Naive B cell (primary cell): ENCODE measurements at regions not wholly inside any gene's neighbourhood (a gene's known extent, or its start where the extent isn't known, plus 50 kb on each side); places are given as distances from the start of the nearest gene placed in this dataset.
A peak's percentile ranks its signal among the peaks of the same experiment; 100 is the strongest.
"Not testable (repeated sequence)": the region's sequence is repeated elsewhere in the genome, so short reads cannot be mapped to it uniquely, and the experiment has no call there.

Experiments
- ATAC-seq, 2 donors: fragments of 150-1000 bp; cut with Tn5 transposase; 2 replicates each; pipeline ENCODE4 v1.10.0; 2021; ENCODE audit warnings: low read depth in 2 of 2, mild to moderate bottlenecking in 2 of 2, moderate library complexity in 2 of 2
- DNase-seq: peaks from one replicate; pipeline ENCODE4 v3.0.0; 2022
- H3K27ac Mint-ChIP-seq, 6 donors: one replicate each; pipeline ENCODE4 v1.8.0; 2020 to 2022; ENCODE audit warnings: mild to moderate bottlenecking in 6 of 6, mixed read lengths in 6 of 6, moderate library complexity in 5 of 6, inconsistent platforms in 2 of 6
- H3K27me3 Mint-ChIP-seq, 3 donors: one replicate each; pipeline ENCODE4 v1.8.0; 2021 to 2022; ENCODE audit warnings: mixed read lengths in 3 of 3, mild to moderate bottlenecking in 1 of 3
- H3K36me3 Mint-ChIP-seq, 2 donors: one replicate each; pipeline ENCODE4 v1.8.0; 2020 to 2022; ENCODE audit warnings: mixed read lengths in 2 of 2, inconsistent platforms in 1 of 2, mild to moderate bottlenecking in 1 of 2
- H3K4me1 Mint-ChIP-seq, 3 donors: one replicate each; pipeline ENCODE4 v1.8.0; 2020 to 2022; ENCODE audit warnings: mixed read lengths in 3 of 3, inconsistent platforms in 1 of 3, mild to moderate bottlenecking in 1 of 3, moderate library complexity in 1 of 3
- H3K4me3 Mint-ChIP-seq, 8 donors: one replicate each; pipeline ENCODE4 v1.8.0; 2020 to 2022; ENCODE audit warnings: mild to moderate bottlenecking in 8 of 8, mixed read lengths in 8 of 8, moderate library complexity in 8 of 8, inconsistent platforms in 2 of 8
- H3K9me3 Mint-ChIP-seq, 7 donors: one replicate each; pipeline ENCODE4 v1.8.0; 2020 to 2022; ENCODE audit warnings: mixed read lengths in 7 of 7, mild to moderate bottlenecking in 5 of 7, inconsistent platforms in 2 of 7, moderate library complexity in 1 of 7

- no peak for DNase-seq
- Mint-ChIP-seq H3K9me3 (peaks cover 0 to 3% (median 0%) of the 10 kb centered on the region in 7 donors), H3K27me3 (peaks cover 14 to 38% (median 18%) of the 10 kb centered on the region in 3 donors), H3K36me3 (no peaks in the 10 kb centered on the region), H3K27ac (no peak overlapping the region), H3K4me3 (no peak overlapping the region), H3K4me1 (no peaks in the 10 kb centered on the region)
- no peak for ATAC-seq
These were observed 235.6 kb downstream of the STIM2 start for GRCh38 chr4:27096142-27096824.

DNA sequence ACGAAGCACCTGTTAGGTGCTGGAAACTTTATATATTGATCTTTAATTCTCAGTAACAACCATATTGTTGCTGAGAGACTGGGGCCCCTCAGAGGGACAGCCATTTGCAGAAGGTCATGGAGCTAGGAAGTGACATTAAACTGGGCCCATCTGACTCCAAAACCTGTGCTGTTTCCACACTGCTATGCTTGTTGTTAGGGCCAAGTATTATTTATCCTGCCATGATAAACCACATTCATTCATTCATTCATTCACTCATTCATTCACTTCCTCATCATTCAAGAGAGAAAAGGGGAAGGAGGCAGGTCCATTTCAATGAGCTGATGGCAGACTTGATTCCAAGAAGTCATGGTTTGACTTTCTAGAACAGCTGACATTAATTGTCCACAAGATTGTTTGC lies 237.4 kb downstream of the STIM2 start:
- H3K36me3 Mint-ChIP-seq = no peaks in the 10 kb centered on the region
- H3K27me3 Mint-ChIP-seq = peaks cover 12 to 31% (median 23%) of the 10 kb centered on the region in 3 donors
- DNase-seq (no peak), ATAC-seq (no peak)
- H3K4me3 Mint-ChIP-seq = no peak overlapping the region
- no peak overlapping the region for H3K27ac Mint-ChIP-seq
- no peaks in the 10 kb centered on the region for H3K4me1 Mint-ChIP-seq
- peaks cover 0 to 2% (median 0%) of the 10 kb centered on the region in 7 donors for H3K9me3 Mint-ChIP-seq

DNA sequence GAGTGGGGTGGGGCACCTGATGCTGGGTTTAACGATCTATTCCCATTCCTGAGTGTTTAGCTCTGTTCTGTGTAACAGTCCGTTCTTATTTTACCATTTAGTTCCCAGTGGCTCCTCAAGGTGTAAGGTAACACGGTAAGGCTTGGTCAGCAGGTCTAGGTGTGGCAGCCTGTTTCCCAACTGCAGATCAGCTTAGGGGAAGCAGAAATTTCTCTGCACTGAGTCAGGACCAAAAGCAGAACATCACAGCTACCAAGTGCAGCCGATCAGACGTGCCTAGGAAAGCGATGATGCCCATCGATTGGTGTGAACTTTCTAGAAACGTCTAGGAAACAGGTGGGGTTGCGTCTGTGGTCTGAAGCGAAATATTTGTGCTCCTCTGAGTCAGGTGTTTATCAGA lies 240.1 kb downstream of the STIM2 start:
- H3K36me3 Mint-ChIP-seq = peaks cover 0 to 7% of the 10 kb centered on the region in 2 donors
- DNase-seq (no peak), ATAC-seq (no peak)
- no peak overlapping the region for H3K4me3 Mint-ChIP-seq
- H3K27ac Mint-ChIP-seq = no peak overlapping the region
- H3K4me1 Mint-ChIP-seq = no peaks in the 10 kb centered on the region
- peaks cover 11 to 38% (median 37%) of the 10 kb centered on the region in 3 donors for H3K27me3 Mint-ChIP-seq
- peaks cover 0 to 7% (median 3%) of the 10 kb centered on the region in 7 donors for H3K9me3 Mint-ChIP-seq

DNA sequence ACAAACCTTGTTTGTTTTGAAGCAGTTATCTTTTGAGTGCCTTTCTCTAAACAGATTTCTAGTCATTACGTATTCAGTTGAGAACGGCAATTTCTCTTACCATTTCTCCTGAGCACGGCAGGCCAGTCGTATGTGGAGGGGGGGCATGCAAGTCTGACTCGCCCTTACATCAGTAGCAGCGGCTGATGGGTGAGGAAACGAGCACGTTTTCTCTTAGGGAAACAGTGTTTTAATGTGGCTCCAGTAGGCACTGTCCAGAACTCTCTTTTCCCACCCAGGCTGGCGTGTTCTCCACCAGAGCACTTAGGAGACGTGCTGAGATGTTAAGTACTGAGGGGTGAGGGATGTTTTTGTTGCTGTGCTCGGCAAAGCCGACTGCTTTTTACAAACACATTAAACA lies 240.5 kb downstream of the STIM2 start:
- DNase-seq (no peak), ATAC-seq (no peak)
- Mint-ChIP-seq H3K4me1 (no peaks in the 10 kb centered on the region), H3K27ac (no peak overlapping the region), H3K4me3 (no peak overlapping the region), H3K27me3 (peaks cover 9 to 38% (median 35%) of the 10 kb centered on the region in 3 donors), H3K9me3 (peaks cover 0 to 7% (median 4%) of the 10 kb centered on the region in 7 donors), H3K36me3 (peaks cover 0 to 7% of the 10 kb centered on the region in 2 donors)

- no peak for DNase-seq
- Mint-ChIP-seq H3K9me3 (peaks cover 0 to 7% (median 4%) of the 10 kb centered on the region in 7 donors), H3K27ac (no peak overlapping the region), H3K4me1 (no peaks in the 10 kb centered on the region), H3K27me3 (peaks cover 8 to 38% (median 32%) of the 10 kb centered on the region in 3 donors), H3K36me3 (peaks cover 0 to 7% of the 10 kb centered on the region in 2 donors), H3K4me3 (no peak overlapping the region)
- no peak for ATAC-seq
These were observed 240.9 kb downstream of the STIM2 start for GRCh38 chr4:27101561-27101960.

GRCh38 chr4:27111627-27112026 lies 251.0 kb downstream of the STIM2 start:
- no peak overlapping the region for H3K4me3 Mint-ChIP-seq
- peaks cover 0 to 2% (median 0%) of the 10 kb centered on the region in 7 donors for H3K9me3 Mint-ChIP-seq
- H3K27ac Mint-ChIP-seq = no peak overlapping the region
- DNase-seq = no peak
- no peaks in the 10 kb centered on the region for H3K36me3 Mint-ChIP-seq
- H3K27me3 Mint-ChIP-seq = peaks cover 0 to 5% (median 4%) of the 10 kb centered on the region in 3 donors
- no peak for ATAC-seq
- no peaks in the 10 kb centered on the region for H3K4me1 Mint-ChIP-seq

GRCh38 chr4:27112587-27112986 lies 251.9 kb downstream of the STIM2 start:
- H3K36me3 Mint-ChIP-seq = no peaks in the 10 kb centered on the region
- no peak for ATAC-seq
- H3K4me3 Mint-ChIP-seq = no peak overlapping the region

DNA sequence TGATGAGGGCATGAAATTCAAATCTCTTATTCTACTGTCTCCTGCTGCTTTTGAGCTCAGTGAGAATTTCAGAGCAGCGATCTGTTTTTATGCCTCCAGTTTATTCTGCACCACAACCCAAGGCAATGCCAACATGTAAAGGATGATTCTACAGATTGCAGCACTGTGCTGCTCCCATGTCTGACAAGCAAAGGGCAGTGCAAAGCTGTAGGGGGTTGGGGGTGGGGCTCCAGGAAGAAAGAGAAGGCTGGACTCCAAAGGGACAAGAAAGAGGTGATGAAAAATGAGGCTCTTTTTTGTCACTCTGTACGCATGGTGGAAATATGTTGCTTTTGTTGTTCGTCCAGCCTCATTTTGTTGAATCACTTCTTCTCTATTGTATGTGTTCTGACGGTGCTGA lies 254.6 kb downstream of the STIM2 start:
- H3K4me3 Mint-ChIP-seq = no peak overlapping the region
- H3K4me1 Mint-ChIP-seq = no peaks in the 10 kb centered on the region
- ATAC-seq = no peak
- no peak overlapping the region for H3K27ac Mint-ChIP-seq
- DNase-seq = no peak
- peaks cover 0 to 4% (median under 1%) of the 10 kb centered on the region in 7 donors for H3K9me3 Mint-ChIP-seq
- H3K36me3 Mint-ChIP-seq = no peaks in the 10 kb centered on the region
- H3K27me3 Mint-ChIP-seq = peaks cover 4 to 8% (median 4%) of the 10 kb centered on the region in 3 donors

More at GRCh38 chr4:27112587-27112986, 251.9 kb downstream of the STIM2 start:
- Mint-ChIP-seq H3K4me1 (no peaks in the 10 kb centered on the region), H3K27me3 (peaks cover 4 to 8% (median 5%) of the 10 kb centered on the region in 3 donors), H3K9me3 (peaks cover 0 to 2% (median 0%) of the 10 kb centered on the region in 7 donors), H3K27ac (peak overlapping the region in 1 of 6 donors; percentile 35)
- no peak for DNase-seq

- ATAC-seq (no peak), DNase-seq (no peak)
- Mint-ChIP-seq H3K4me3 (no peak overlapping the region), H3K27me3 (peaks cover 4 to 8% (median 8%) of the 10 kb centered on the region in 3 donors), H3K27ac (no peak overlapping the region), H3K36me3 (no peaks in the 10 kb centered on the region), H3K9me3 (peaks cover 0 to 4% (median 2%) of the 10 kb centered on the region in 7 donors), H3K4me1 (no peaks in the 10 kb centered on the region)
These were observed 256.8 kb downstream of the STIM2 start for GRCh38 chr4:27117453-27117852.

- no peaks in the 10 kb centered on the region for H3K36me3 Mint-ChIP-seq
- no peak overlapping the region for H3K4me3 Mint-ChIP-seq
- no peaks in the 10 kb centered on the region for H3K4me1 Mint-ChIP-seq
- no peak overlapping the region for H3K27ac Mint-ChIP-seq
- no peak for ATAC-seq
- DNase-seq = no peak
- H3K9me3 Mint-ChIP-seq = peaks cover 0 to 4% (median 3%) of the 10 kb centered on the region in 7 donors
- peaks cover 8% of the 10 kb centered on the region in 3 donors for H3K27me3 Mint-ChIP-seq
These were observed 258.6 kb downstream of the STIM2 start for GRCh38 chr4:27119239-27119638.

DNA sequence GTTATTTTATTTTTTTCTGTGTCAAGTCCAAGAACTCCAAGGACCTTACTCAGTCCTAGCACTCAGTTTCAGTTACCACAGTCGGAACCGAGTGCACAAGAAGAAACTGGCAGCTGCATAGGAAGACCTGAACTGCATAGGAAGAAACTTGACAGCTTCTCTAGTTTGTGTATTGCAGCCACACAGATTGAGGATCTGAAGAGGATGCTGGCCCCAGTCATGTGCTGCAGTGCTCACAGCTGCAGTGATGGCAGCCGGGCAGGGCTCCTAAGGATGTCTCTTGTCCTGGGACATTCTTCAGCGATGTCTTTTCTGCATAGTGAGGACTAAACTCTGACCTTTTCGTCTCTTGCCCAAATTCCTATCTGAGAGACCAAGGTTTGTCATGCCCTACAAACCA lies 261.2 kb downstream of the STIM2 start:
- Mint-ChIP-seq H3K4me3 (no peak overlapping the region), H3K27me3 (peaks cover 8 to 18% (median 15%) of the 10 kb centered on the region in 3 donors), H3K27ac (no peak overlapping the region), H3K9me3 (peaks cover 0 to 4% (median 2%) of the 10 kb centered on the region in 7 donors), H3K36me3 (no peaks in the 10 kb centered on the region), H3K4me1 (no peaks in the 10 kb centered on the region)
- no peak for ATAC-seq
- DNase-seq = no peak

DNA sequence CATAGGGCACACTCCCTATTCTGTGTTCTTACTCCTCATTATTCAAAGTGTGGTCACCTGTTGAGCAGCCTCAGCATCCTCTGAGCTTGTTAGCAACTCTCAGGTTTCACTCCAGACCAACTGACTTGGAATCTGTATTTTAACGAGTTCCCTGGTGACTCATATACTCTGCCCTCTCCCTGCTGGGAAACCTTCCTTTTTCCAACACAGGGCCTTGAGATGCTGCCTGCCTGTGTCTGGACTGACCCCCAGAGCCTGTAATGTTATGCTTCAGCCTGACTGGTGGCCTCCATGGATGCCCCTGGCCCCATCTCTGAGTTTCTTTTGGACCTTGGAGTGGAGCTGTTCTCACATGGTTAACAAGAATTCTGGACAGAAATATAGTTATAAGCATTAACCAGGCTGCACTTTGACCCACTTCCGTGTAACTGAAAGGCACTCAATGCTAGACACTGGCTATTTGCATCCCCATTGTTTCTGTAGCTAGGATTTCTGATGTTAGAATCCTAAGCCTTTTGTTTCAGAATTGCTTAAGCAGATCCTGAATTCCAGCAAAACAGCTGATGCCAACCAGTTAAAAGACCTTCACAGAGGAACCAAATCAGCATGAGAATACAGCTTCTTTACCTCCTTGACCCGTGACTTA lies 262.6 kb downstream of the STIM2 start:
- H3K9me3 Mint-ChIP-seq = peaks cover 0 to 3% (median 2%) of the 10 kb centered on the region in 7 donors
- ATAC-seq = no peak
- no peak for DNase-seq
- no peaks in the 10 kb centered on the region for H3K36me3 Mint-ChIP-seq
- no peaks in the 10 kb centered on the region for H3K4me1 Mint-ChIP-seq
- H3K27me3 Mint-ChIP-seq = peaks cover 8 to 16% (median 10%) of the 10 kb centered on the region in 3 donors
- H3K4me3 Mint-ChIP-seq = no peak overlapping the region
- no peak overlapping the region for H3K27ac Mint-ChIP-seq

- DNase-seq = no peak
- Mint-ChIP-seq H3K4me1 (no peaks in the 10 kb centered on the region), H3K4me3 (no peak overlapping the region), H3K27me3 (peaks cover 8 to 21% (median 15%) of the 10 kb centered on the region in 3 donors), H3K9me3 (peaks cover 0 to 7% (median 2%) of the 10 kb centered on the region in 7 donors), H3K36me3 (no peaks in the 10 kb centered on the region), H3K27ac (no peak overlapping the region)
- no peak for ATAC-seq
These were observed 263.1 kb downstream of the STIM2 start for GRCh38 chr4:27123769-27124124.

DNA sequence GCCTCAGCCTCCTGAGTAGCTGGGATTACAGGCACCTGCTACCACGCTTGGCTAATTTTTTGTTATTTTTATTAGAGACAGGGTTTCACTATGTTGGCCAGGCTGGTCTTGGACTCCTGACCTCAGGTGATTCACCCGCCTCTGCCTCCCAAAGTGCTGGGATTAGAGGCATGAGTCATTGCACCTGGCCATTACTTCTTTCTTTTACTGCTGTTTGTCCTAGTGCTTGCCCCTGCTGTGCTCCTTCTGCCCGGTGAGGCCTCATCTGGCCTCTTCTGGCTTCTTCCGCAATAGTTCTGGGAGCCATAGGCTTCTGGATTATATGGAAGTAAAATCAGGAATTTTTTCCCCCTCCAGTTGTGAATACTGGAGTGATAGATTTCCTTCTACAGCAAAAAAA lies 266.3 kb downstream of the STIM2 start:
- H3K27me3 Mint-ChIP-seq = peaks cover 0 to 24% (median 19%) of the 10 kb centered on the region in 3 donors
- not testable (repeated sequence) for H3K4me1 Mint-ChIP-seq

More for the DNA sequence above, 266.3 kb downstream of the STIM2 start:
- not testable (repeated sequence) for H3K9me3 Mint-ChIP-seq, ATAC-seq, H3K36me3 Mint-ChIP-seq, H3K4me3 Mint-ChIP-seq, H3K27ac Mint-ChIP-seq, DNase-seq
